HG02981 (cell line): ENCODE measurements at regions not wholly inside any gene's neighbourhood (a gene's known extent, or its start where the extent isn't known, plus 50 kb on each side); places are given as distances from the start of the nearest gene placed in this dataset.

Experiments
- ATAC-seq: cut with Tn5 transposase; IDR thresholded peaks from one replicate; pipeline ENCODE4 v1.9.1; 2021; ENCODE audit warnings: mild to moderate bottlenecking, moderate library complexity; ENCODE audit not compliant: unreplicated experiment

DNA sequence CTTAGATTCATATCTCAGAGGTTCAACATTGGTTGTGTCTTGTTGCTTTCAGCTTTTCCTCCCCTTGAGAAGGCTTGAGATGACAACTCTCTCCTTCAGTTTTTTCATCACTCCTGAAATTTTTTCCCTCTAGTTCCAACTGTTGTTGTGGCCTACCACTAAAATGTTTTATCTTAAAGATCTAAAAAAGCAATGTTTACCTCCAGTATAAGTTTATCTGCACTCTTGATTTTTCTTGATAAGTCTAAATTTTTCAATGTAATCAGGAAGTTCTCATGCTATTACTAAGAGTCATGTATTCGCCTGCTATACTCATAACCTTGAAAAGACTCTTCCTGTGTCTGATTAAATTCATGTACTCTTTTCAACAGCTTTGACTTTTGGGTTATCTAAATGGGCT lies 366.3 kb upstream of the TFPI start:
- ATAC-seq = no peak

DNA sequence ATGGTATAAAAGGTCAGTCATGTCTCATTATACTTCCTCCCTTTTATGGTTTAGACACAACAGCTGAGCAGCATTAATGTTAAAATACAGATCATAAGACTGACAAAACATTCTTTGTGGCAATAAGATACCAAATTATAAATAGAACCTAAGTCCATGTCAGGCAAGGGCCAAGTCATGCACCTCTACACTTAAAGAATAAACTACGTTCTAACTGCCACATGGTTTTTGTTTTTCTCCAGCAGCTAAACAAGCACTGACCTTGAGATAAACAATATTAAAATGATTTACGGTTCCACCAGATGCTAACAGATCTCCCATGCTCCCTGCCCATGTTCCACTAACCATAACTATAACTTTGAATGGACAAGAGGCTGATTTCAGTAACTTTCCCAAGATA lies 368.6 kb upstream of the TFPI start:
- no peak for ATAC-seq

DNA sequence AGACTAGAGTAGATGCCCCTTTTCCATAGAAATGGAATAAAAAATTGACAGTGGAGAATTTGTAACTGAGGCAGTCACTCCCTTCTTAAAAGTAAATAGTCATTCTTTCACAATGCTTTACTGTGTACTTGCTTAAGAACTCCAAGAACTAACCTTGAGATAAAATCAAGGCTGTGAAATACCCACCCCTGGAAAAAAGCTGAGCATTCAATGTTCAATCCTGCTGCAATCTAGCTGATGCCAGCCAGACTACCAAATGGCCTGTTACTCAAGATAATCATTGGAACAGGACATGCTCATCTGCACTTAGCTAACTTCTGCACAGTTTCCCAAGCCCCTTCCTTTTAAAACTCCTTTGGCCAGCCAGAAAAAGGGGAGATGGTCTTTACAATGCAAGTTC lies 367.4 kb upstream of the GULP1 start:
- ATAC-seq = no peak

DNA sequence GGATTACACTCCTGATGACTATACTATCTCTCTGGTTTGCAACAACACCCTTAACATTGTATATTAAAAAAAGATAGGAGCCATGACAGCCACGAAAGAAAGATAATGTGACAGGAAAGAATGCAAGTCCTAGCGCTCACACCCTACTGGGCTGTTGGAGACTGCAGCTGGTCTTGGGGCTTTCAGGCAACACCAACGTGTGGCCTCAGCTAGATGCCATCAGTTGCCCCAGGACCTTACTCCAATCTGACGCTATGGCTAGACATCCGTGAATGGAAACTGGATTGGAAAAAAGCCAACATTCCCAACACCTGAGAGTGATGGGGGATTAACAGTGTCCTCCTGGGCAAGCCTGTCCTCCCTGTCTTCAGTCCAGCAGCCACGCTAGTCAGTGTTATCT lies 357.4 kb upstream of the GULP1 start:
- no peak for ATAC-seq

DNA sequence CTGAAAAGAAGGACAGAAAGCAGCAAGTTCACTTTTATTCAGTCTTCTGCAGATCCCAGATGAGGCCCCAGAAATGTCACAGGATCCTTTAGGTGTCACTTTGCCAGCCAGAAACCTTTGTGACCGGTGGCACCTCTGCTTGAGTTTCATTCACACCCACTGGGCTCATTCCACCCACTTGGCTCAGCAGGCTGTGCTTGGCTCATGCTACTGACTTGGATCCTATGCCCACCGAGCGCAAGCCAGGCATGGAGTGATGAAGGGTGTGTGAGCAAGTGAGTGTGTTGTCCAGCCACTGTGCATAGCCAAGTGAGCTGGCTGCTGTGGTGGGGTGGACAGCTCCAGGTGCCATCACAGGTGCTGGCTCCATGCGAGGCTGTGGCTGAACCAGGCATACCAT lies 357.0 kb upstream of the GULP1 start:
- ATAC-seq = no peak

DNA sequence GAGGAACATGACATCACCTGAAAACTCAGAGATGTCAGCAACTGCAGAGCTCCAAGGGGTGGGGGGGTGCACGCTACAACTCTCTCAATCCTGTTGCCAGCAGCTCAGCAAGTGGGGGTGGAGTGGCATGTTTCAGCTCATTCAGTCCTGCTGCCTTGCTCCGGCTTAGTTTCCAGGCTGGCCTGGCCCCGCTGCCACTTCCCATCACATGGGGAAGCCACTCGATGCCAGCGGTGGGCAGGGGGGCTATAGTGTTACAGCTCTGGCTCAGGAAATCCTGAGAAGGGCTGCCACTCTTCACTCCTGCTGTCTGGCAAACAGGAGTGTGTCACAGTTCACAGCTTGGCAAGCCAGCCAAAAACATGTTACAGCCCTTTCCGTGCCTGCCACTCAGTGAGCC lies 356.5 kb upstream of the GULP1 start:
- no peak for ATAC-seq

DNA sequence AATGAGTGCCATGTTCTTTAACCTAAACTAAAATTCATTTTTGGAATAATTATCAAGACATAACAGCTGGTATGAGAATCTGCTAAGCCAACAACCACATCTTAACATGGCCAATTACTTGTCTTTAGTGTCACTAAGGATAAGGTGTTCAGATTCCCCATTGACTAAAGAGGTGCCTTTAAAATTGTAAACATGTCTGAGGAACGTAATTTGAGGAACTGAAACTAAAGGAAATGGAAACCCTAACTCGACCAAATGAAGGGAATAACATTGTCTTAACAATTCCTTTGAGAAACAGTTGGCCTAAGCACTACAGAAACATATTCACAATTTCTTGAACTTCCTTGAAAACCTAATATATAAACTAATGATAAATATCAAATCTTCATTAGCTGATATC lies 355.4 kb upstream of the GULP1 start:
- no peak for ATAC-seq

DNA sequence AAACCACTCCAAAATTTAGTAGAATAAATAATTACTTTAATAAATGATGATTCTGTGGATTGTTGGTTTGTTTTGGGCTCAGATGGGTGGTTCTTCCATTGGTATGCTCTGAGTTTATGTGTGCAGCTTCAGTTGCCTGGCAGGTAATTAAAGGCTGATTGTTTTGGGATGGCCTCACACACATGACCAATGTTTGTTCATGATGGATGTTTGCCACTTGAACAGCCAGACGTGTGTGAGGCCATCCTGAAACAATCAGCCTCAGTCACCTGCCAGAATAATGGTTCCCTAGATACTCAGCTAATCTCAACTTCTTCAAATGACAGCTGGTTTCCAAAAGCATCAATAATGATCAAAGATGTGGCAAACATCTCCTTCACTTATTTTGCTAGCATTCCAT lies 352.5 kb upstream of the GULP1 start:
- ATAC-seq = no peak

DNA sequence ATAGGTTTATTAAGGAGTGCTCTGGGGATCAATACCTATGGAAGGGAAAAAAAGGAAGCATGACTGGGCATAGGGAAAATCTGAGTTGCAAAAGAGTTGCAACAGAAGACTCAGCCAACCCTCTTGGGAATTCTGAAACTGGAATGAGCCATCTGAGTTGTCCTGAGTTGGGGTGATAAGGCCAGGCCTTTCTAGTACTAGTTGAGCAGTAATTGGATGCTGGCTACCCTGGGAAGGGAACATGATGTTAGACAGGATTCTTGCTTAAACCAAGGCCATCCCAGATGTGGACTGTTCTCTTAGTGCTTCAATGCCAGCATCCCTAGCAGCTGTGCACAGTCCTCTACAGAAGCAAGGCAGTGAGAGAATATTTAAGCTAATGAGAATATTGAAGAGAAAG lies 348.8 kb upstream of the GULP1 start:
- ATAC-seq = no peak

DNA sequence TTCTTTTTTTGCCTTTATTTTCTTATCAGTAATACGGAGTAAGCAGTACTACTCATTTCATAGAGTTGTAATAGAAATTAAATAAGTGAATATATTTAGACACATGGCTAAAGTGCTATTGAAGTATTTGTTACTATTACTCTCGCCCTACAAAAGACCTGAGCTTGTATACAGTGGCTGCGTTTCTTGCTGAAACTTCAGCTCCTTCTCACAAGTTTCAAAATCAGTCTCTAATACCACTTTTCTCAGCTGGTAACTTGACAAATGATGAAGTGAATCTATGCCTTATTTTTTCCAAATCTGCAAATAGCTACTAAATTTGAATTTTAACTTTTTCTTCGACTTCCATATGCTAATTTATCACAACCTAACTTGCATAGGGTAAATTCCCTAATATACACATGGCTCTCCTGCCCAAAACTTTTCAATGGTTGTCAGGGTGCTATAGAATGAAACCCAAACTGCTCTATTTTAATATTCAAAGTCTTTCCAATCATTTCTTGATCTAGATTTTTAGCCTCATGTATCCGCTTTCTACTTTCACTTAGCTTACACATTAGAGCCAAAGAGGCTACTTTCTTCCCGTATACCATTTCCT lies 347.8 kb upstream of the GULP1 start:
- ATAC-seq = no peak

DNA sequence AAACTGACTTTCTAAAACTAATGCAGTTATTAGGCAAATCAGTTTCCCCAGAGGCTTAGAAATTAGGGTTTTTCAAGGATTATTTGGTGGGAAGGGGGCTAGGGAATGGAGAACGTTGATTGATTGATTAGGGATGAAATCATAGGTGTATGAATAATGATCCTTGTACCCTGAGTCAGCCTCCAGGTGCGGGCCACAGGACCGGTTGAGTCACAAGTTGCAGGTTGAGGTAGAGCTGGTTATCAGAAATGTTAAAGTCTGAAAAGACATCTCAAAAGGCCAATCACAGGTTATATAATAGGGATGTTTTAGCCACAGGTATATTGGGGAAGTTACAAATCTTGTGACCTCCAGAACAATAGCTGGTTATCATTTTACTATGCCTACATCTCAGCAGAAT lies 341.8 kb upstream of the GULP1 start:
- ATAC-seq = no peak

DNA sequence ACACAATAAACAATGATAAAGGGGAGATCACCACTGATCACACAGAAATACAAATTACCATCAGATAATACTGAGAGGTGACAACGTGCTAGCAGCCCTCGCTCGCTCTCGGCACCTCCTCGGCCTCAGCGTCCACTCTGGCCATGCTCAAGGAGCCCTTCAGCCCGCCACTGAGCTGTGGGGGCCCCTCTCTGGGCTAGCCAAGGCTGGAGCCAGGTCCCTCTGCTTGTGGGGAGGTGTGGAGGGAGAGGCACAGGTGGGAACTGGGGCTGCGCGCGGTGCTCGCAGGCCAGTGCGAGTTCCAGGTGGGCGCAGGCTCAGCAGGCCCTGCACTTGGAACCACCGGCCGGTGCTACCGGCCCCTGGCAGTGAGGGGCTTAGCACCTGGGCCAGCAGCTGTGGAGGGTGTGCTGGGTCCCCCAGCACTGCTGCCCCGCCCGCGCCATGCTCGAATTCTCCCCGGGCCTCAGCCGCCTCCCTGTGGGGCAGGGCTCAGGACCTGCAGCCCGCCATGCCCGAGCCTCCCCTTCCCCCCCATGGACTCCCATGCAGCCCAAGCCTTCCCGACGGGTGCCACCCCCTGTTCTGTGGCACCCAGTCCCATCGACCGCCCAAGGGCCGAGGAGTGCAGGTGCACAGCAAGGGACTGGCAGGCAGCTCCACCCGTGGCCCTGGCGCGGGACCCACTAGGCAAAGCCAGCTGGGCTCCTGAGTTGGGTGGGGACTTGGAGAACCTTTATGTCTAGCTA lies 340.0 kb upstream of the GULP1 start:
- ATAC-seq = no peak

DNA sequence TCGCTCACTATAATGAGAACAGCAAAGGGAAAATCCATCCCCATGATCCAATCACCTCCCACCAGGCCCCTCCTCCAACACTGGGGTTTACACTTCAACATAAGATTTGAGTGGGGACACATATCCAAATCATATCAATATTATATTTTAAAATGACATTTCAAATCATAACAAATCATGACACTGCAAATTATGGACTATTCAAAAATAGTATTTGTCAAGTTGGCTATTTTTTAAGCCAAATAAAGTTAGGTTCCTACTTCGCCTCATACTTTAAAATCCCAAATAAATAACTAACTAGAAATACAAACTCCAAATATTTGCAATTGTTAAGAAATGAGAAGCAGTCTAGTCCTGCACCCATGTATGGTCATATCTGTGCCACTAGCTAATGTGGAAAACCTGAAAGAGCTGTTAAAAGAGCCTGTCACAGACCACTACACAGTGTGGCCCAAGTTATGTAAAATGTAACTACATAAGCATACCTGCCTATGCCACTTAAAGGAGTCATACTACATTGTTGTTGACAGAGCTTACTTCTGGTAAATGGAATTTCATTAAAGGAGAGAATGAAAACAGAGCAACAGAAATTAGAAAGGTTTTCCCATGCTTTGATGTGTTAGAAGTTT lies 334.7 kb upstream of the GULP1 start:
- ATAC-seq = no peak

DNA sequence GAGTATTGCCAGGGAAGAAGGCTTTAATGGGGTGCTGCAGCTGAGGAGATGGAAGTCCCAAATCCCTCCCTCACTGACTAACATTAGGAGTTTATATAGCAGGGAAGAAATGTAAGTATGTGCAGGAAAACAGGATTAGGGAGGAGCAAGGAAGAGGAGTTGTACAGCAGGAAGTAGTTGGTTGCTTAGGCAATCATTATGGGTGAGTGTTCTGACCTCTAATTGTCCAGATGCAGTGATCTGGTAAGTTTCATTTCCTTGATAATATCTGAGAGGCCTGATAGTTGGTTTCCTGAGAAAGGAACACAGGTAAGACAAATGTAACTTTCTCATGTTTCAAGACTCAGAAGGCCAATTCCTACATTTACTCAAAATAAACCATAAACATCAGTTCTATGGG lies 331.9 kb upstream of the GULP1 start:
- ATAC-seq = no peak

DNA sequence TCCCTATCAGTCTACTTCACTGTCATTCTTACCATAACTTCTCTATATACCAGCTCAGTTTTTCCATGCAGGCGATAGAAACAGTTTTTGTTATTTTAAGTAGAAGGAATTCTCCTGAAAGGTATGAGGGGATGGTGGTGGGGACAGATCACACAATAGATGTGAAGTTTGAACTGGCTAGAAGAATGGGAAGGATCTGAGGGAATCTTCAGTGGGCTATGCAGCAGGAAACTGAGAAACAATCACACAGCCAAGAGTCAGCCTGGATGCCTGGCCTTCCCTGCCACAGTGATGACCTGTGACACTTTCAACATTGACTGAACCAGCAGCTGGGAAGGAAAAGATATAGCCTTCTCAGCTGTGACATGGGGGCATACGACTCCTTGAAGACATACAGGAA lies 329.1 kb upstream of the GULP1 start:
- ATAC-seq = no peak

DNA sequence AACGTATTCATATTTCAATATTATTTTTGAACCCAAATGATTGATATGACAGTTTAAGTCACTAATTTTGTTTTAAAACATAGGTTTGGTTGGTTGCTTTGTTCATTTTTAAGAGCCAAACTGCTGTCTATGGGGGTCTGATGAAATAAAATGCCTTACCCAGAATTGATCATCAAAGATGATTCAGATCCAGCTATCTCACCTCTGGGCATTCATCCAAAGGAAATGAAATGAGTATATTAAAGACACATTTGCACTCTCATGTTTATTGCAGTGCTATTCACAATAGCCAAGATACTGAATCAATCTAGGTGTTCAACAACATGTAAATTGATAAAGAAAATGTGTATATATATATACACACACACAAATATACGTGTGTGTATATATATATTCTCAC lies 326.9 kb upstream of the GULP1 start:
- no peak for ATAC-seq

DNA sequence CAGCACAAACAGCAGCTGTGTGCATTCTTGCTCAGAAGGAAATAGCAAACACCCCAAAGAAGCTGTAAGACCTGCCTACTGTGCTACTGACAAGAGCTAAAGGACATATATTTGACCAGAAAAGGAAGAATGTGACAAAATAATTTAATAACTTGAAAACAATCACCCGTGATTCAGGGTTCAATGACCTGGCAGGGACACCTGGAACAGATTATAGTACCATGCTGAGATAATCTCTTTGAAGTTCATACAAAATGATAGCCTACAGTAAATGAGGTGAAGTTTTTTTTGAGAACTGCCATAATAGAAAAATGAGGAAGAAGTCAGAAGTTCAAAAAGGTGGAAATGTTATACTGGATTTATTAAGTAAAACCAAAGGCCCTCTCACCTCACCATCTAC lies 324.8 kb upstream of the GULP1 start:
- no peak for ATAC-seq

DNA sequence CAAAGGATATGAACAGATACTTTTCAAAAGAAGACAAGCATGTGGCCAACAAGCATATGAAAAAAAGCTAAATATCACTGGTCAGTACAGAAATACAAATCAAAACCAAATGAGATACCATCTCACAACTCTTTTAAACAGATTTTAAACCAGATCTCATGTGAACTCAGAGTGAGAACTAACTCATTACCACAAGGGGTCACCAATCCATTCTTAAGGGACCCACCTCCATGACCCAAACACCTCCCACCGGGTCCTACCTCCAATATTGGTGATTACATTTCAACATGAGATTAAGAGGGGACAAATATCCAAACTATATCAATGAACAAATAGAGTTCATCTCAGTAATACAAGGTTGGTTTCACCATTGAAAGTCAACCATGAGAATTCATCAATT lies 319.8 kb upstream of the GULP1 start:
- no peak for ATAC-seq

DNA sequence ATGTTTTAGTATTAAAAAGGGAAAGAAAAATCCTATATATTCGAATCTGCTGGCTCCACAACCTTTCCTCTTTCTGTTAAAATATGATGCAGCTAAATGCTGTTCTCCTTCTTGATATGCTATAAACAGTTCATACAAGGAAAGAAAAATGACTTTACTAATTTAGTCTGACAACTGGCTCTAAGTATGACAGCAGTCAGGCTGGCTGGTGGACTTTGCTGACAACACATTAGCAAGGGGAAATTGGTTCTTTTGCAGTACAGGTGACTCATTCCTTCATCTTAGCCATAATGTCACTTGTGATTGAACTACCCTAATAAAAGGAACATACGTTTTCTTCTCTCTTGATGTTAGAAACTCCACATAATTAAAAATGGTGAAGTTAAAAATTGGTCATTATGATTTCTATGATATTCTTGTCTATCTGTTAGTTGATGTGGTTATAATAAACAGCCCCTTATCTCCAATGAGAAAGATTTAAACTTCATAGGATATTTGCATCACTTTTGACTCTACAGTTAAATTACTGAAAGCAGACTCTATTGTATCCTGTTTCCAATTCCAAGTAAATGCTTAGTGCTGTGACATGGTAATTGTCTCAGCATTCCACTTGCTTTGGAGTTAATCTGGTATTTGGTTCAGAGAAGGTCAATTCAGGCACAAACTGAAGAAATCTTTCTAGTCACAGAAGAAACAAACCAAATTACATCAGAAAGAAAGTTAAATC lies 315.3 kb upstream of the GULP1 start:
- ATAC-seq = no peak

DNA sequence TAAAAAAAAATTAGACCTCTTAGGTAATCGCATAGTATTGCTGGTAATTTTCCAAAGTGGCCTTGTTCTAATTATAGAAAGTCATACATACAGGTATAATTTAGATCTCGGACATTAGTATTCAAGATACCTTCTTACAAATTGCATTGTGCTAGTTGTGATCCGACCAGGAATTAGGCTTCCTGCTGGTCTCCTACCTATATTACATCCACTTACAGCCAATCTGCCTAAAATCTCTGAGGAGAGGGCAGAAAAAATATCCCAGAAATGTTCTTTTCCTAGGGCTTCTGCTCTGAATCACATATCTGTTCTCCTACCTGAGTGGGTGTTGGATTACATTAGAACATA lies 314.7 kb upstream of the GULP1 start:
- ATAC-seq = no peak

DNA sequence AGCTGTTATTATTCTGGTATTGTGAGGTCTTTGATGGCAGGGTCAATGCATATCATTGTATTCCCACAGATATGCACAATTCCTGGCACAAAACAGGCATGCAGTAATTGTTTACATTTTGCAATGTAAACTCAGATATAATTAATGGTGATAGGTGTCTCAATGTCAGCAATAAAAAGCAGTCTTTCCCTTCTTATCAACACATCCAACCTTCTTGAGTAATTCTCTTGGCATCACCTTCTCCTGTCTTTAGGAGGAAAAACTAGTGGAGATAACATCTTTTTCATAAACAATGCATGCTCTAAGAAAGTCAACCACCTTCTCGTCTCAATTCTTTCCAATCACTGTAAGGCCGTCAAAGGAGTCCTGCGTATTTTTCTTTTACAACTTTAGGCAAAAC lies 313.3 kb upstream of the GULP1 start:
- ATAC-seq = no peak

DNA sequence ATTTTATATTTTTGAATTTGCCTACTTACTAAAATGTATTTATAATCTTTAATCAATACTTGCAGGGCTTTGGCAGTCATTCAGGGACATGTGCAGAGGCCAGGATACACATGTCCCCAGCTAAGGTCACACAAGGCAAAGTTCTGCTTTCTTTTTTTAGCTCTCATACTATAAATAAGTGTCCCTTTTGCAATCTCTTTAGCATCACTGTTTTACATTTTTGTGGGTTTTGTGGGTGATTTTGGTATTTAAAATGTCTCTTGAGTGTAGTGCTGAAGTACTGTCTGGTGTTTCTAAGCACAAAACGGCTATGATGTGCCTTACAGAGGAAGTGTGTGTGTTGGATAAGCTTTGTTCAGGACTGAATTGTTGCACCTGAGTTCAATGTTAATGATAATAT lies 309.0 kb upstream of the GULP1 start:
- ATAC-seq = peak; percentile 88
